HepG2 (cell line): ENCODE measurements at regions not wholly inside any gene's neighbourhood (a gene's known extent, or its start where the extent isn't known, plus 50 kb on each side); places are given as distances from the start of the nearest gene placed in this dataset.
A peak's percentile ranks its signal among the peaks of the same experiment; 100 is the strongest.

ENCODE experiments used
- GFI1 ChIP-seq: sonication (generic); formaldehyde crosslinking; IDR thresholded peaks from 2 replicates; pipeline ENCODE4 v1.5.0; 2020; ENCODE audit warnings: missing genetic modification reagents, mild to moderate bottlenecking, borderline replicate concordance
- HNF4A ChIP-seq: sonication (generic); formaldehyde crosslinking; IDR thresholded peaks from 2 replicates; pipeline ENCODE4 v1.4.0; 2020; ENCODE audit warnings: missing genetic modification reagents
- IKZF1 ChIP-seq: fragments of 450-650 bp; IDR thresholded peaks from 2 replicates; pipeline ENCODE4 v1.7.1; 2016
- NR3C1 ChIP-seq: sonication (generic); formaldehyde crosslinking; IDR thresholded peaks from 2 replicates; pipeline ENCODE4 v1.4.0; 2020; ENCODE audit warnings: missing genetic modification reagents
- PATZ1 ChIP-seq: sonication (generic); formaldehyde crosslinking; IDR thresholded peaks from 2 replicates; pipeline ENCODE4 v1.4.0; 2020; ENCODE audit warnings: missing genetic modification reagents
- PAXIP1 ChIP-seq: sonication (generic); formaldehyde crosslinking; conservative IDR thresholded peaks from 2 replicates; pipeline ENCODE4 v1.4.0; 2020; ENCODE audit warnings: mild to moderate bottlenecking, missing genetic modification reagents, moderate library complexity
- SNAI1 ChIP-seq: sonication (generic); formaldehyde crosslinking; IDR thresholded peaks from 2 replicates; pipeline ENCODE4 v1.5.0; 2020; ENCODE audit warnings: mild to moderate bottlenecking, missing genetic modification reagents, borderline replicate concordance
- ZNF563 ChIP-seq: sonication (generic); formaldehyde crosslinking; IDR thresholded peaks from 2 replicates; pipeline ENCODE4 v1.8.0; 2022; ENCODE audit warnings: mild to moderate bottlenecking, moderate library complexity, missing genetic modification reagents
- ZNF687 ChIP-seq: sonication (generic); formaldehyde crosslinking; IDR thresholded peaks from 2 replicates; pipeline ENCODE4 v1.5.1; 2020; ENCODE audit warnings: mild to moderate bottlenecking, missing genetic modification reagents, moderate library complexity

GRCh38 chr22:44382116-44383038 lies 69.6 kb upstream of the SHISAL1 start (continued):
- TF ChIP-seq ZNF687 (CRISPR knock-in tag) = peak; percentile 27
- no peak for TF ChIP-seq SNAI1
- TF ChIP-seq PATZ1 (CRISPR knock-in tag) = peak; percentile 30; the same call in 1 of the 2 replicates
- TF ChIP-seq ZNF563 (CRISPR knock-in tag) = no peak
- TF ChIP-seq GFI1 (CRISPR knock-in tag) = no peak
- TF ChIP-seq IKZF1 = no peak
- TF ChIP-seq PAXIP1 (CRISPR knock-in tag) = 0 out of 2 replicates have a peak, but pooled peaks have one; percentile 24
- TF ChIP-seq NR3C1 = no peak
- peak; percentile 40; the same call in 1 of the 2 replicates for TF ChIP-seq HNF4A (CRISPR knock-in tag)
